Parathyroid adenoma (tissue), 2 donors: ENCODE measurements at regions not wholly inside any gene's neighbourhood (a gene's known extent, or its start where the extent isn't known, plus 50 kb on each side); places are given as distances from the start of the nearest gene placed in this dataset.

ENCODE experiments used
- H2AFZ ChIP-seq: fragments of 300-600 bp; sonication (generic); one replicate; pipeline ENCODE4 v1.7.0; 2017; ENCODE audit warnings: antibody characterized with exemption, mild to moderate bottlenecking
- H3K27ac ChIP-seq: fragments of 300-600 bp; sonication (generic); one replicate; pipeline ENCODE4 v1.7.0; 2017
- H3K27me3 ChIP-seq: fragments of 300-600 bp; sonication (generic); one replicate; pipeline ENCODE4 v1.7.0; 2017; ENCODE audit warnings: low read length; ENCODE audit not compliant: control insufficient read depth, insufficient read depth
- H3K36me3 ChIP-seq: fragments of 300-600 bp; sonication (generic); one replicate; pipeline ENCODE4 v1.7.0; 2017; ENCODE audit warnings: low read length; ENCODE audit not compliant: control insufficient read depth, insufficient read depth
- H3K4me1 ChIP-seq: fragments of 300-600 bp; sonication (generic); one replicate; pipeline ENCODE4 v1.7.0; 2017; ENCODE audit warnings: control low read depth
- H3K4me2 ChIP-seq: fragments of 300-600 bp; sonication (generic); one replicate; pipeline ENCODE4 v1.7.0; 2017; ENCODE audit warnings: low read length
- H3K4me3 ChIP-seq: fragments of 300-600 bp; sonication (generic); one replicate; pipeline ENCODE4 v1.7.0; 2017; ENCODE audit warnings: low read depth, low read length
- H3K79me2 ChIP-seq: fragments of 300-600 bp; sonication (generic); one replicate; pipeline ENCODE4 v1.7.0; 2017; ENCODE audit warnings: control low read depth
- H3K9ac ChIP-seq: fragments of 300-600 bp; sonication (generic); one replicate; pipeline ENCODE4 v1.7.0; 2017; ENCODE audit warnings: mild to moderate bottlenecking
- H3K9me3 ChIP-seq: fragments of 300-600 bp; sonication (generic); one replicate; pipeline ENCODE4 v1.7.0; 2017; ENCODE audit warnings: low read length; ENCODE audit not compliant: control insufficient read depth
- TF ChIP-seq, protein P1 (sequence below): fragments of 300-600 bp; sonication (generic); IDR thresholded peaks from one replicate; pipeline ENCODE4 v1.7.0; 2017; ENCODE audit warnings: antibody characterized with exemption, mild to moderate bottlenecking
- donor health status: primary hyperparathyroidism.

DNA sequence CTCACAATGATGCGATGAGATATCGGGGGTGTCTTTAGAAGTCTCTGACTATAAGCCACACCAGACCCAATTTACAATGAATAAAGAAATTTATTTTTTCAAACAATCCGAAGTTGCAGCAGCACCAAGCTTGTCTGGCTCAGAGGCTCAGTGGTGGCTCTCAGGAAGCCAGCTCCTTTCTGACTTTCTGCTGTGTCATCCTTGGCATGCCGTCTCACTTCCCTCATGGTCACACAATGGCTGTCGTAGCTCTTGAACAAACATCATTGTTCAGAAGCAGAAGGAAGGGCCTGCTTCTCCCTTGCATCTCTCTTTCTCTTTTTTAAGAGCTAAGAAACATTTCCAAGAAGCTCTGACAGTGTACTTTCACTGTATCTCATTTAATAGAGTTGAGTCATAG is 299.0 kb downstream of the DOK5 start:
- H3K4me1 ChIP-seq = no peaks in the 10 kb centered on the region
- H2AFZ ChIP-seq = no peak overlapping the region
- TF ChIP-seq, protein P1, sequence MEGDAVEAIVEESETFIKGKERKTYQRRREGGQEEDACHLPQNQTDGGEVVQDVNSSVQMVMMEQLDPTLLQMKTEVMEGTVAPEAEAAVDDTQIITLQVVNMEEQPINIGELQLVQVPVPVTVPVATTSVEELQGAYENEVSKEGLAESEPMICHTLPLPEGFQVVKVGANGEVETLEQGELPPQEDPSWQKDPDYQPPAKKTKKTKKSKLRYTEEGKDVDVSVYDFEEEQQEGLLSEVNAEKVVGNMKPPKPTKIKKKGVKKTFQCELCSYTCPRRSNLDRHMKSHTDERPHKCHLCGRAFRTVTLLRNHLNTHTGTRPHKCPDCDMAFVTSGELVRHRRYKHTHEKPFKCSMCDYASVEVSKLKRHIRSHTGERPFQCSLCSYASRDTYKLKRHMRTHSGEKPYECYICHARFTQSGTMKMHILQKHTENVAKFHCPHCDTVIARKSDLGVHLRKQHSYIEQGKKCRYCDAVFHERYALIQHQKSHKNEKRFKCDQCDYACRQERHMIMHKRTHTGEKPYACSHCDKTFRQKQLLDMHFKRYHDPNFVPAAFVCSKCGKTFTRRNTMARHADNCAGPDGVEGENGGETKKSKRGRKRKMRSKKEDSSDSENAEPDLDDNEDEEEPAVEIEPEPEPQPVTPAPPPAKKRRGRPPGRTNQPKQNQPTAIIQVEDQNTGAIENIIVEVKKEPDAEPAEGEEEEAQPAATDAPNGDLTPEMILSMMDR = no peak

DNA sequence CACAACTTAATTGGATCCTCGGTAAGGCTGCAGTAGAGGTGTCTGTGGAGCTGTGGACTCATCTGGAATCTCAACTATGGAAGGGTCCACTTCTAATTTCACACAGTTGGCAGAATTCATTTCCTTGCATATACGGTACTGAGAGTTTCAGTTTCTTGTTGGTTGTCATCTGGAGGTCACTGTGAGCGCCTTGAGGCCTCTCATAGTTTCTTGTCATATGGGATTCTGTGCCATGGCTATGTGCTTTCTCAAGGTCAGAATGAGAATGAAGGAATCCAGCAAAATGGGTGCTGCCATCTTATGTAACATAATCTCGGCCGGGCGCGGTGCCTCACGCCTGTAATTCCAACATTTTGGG is 298.2 kb downstream of the DOK5 start:
- no peaks in the 10 kb centered on the region for H3K36me3 ChIP-seq
- TF ChIP-seq, protein P1 = no peak
- no peaks in the 10 kb centered on the region for H3K27me3 ChIP-seq
- no peak overlapping the region for H3K4me2 ChIP-seq
- no peaks in the 10 kb centered on the region for H3K79me2 ChIP-seq
- H3K27ac ChIP-seq = no peak overlapping the region
- H2AFZ ChIP-seq = no peak overlapping the region
- no peaks in the 10 kb centered on the region for H3K9me3 ChIP-seq
- no peak overlapping the region for H3K9ac ChIP-seq
- H3K4me3 ChIP-seq = no peak overlapping the region
- no peaks in the 10 kb centered on the region for H3K4me1 ChIP-seq

More for the DNA sequence above, 299.0 kb downstream of the DOK5 start:
- no peaks in the 10 kb centered on the region for H3K9me3 ChIP-seq
- no peaks in the 10 kb centered on the region for H3K27me3 ChIP-seq
- no peak overlapping the region for H3K4me3 ChIP-seq
- H3K36me3 ChIP-seq = no peaks in the 10 kb centered on the region
- H3K27ac ChIP-seq = no peak overlapping the region
- no peaks in the 10 kb centered on the region for H3K79me2 ChIP-seq
- H3K4me2 ChIP-seq = no peak overlapping the region
- H3K9ac ChIP-seq = no peak overlapping the region

DNA sequence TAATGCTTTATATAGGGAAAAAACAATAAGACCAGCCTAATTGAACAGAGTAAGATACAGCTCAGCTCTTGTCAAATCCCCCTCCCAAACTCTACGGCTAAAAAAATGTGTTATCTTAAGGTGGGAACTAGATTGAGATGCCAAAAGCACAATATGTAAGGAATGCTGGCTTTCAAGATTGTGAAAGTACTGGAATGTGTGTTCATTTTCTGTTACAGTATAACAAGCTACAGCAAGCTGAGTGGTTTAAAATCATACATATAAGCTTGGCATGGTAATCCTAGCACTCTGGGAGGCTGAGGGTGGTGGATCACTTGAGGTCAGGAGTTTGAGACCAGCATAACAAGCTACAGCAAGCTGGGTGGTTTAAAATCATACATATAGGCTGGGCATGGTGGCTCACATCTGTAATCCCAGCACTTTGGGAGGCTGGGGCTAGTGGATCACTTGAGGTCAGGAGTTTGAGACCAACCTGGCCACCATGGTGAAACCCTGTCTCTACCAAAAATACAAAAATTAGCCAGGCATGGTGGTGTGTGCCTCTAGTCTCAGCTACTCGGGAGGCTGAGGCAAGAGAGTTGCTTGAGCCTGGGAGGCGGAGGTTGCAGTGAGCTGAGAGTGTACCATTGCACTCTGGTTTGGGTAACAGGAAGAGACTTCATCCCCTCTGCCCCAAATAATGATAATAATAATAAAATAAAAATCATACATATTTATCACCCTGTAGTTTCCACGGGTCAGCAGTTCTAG is 297.7 kb downstream of the DOK5 start:
- no peak overlapping the region for H3K9ac ChIP-seq
- TF ChIP-seq, protein P1 = no peak
- H3K79me2 ChIP-seq = no peaks in the 10 kb centered on the region
- H3K27ac ChIP-seq = no peak overlapping the region
- no peak overlapping the region for H3K4me2 ChIP-seq
- no peaks in the 10 kb centered on the region for H3K9me3 ChIP-seq
- H3K4me1 ChIP-seq = no peaks in the 10 kb centered on the region
- no peaks in the 10 kb centered on the region for H3K27me3 ChIP-seq
- H3K4me3 ChIP-seq = no peak overlapping the region
- no peaks in the 10 kb centered on the region for H3K36me3 ChIP-seq
- no peak overlapping the region for H2AFZ ChIP-seq

DNA sequence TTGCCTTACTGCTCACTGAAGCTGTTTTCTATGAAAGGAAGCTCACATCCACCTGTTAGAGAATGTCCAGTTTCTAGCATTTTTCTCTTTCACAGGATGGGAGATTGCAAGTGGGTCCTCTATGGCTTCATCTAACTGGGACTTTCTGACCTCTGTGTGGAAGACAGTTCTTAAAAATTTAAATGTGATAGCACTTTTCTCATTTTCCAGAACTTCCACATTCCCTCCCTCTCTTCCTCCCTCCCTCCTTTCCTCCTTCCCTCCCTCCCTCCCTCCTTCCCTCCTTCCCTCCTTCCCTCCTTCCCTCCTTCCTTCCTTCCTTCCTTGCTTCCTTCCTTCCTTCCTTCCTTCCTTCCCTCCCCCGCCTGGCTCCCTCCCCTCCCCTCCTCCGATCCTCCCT is 291.1 kb downstream of the DOK5 start:
- Histone ChIP-seq H3K27ac (no peak overlapping the region), H3K79me2 (no peaks in the 10 kb centered on the region), H3K9ac (no peak overlapping the region), H3K4me1 (no peaks in the 10 kb centered on the region), H3K9me3 (no peaks in the 10 kb centered on the region), H3K4me2 (no peak overlapping the region), H2AFZ (no peak overlapping the region), H3K4me3 (no peak overlapping the region), H3K36me3 (no peaks in the 10 kb centered on the region), H3K27me3 (no peaks in the 10 kb centered on the region)
- TF ChIP-seq, protein P1 = no peak

GRCh38 chr20:54763366-54763765 is 288.0 kb downstream of the DOK5 start:
- TF ChIP-seq, protein P1 = no peak
- Histone ChIP-seq H3K27ac (no peak overlapping the region), H3K4me2 (no peak overlapping the region), H3K4me1 (no peaks in the 10 kb centered on the region), H3K27me3 (no peaks in the 10 kb centered on the region), H3K4me3 (no peak overlapping the region), H3K9ac (no peak overlapping the region), H2AFZ (no peak overlapping the region), H3K36me3 (no peaks in the 10 kb centered on the region), H3K79me2 (no peaks in the 10 kb centered on the region), H3K9me3 (no peaks in the 10 kb centered on the region)
